Lower lobe of right lung (tissue), 2 donors: ENCODE measurements at regions not wholly inside any gene's neighbourhood (a gene's known extent, or its start where the extent isn't known, plus 50 kb on each side); places are given as distances from the start of the nearest gene placed in this dataset.

ENCODE experiments used
- ATAC-seq, 2 donors: fragments of 200-7000 bp; cut with Tn5 transposase; one replicate each; pipeline ENCODE4 v1.9.1; 2020 to 2022; ENCODE audit warnings: mild to moderate bottlenecking in 2 of 2, moderate library complexity in 2 of 2
- DNase-seq: peaks from one replicate; pipeline ENCODE4 v3.0.0-alpha.2; 2020
- H3K27ac ChIP-seq: fragments of 200-600 bp; one replicate; pipeline ENCODE4 v1.8.0; 2022
- H3K27me3 ChIP-seq: fragments of 200-600 bp; one replicate; pipeline ENCODE4 v1.8.0; 2022; ENCODE audit warnings: low read depth
- H3K36me3 ChIP-seq: fragments of 200-600 bp; one replicate; pipeline ENCODE4 v1.8.0; 2022; ENCODE audit warnings: mild to moderate bottlenecking
- H3K4me1 ChIP-seq: fragments of 200-600 bp; one replicate; pipeline ENCODE4 v1.8.0; 2022
- H3K4me3 ChIP-seq: fragments of 200-600 bp; one replicate; pipeline ENCODE4 v1.8.0; 2022; ENCODE audit warnings: mild to moderate bottlenecking
- H3K9me3 ChIP-seq: fragments of 200-600 bp; one replicate; pipeline ENCODE4 v1.8.0; 2022
- CTCF ChIP-seq: fragments of 200-600 bp; IDR thresholded peaks from one replicate; pipeline ENCODE4 v1.8.0; 2022; ENCODE audit warnings: antibody characterized with exemption, mild to moderate bottlenecking
- intact Hi-C: fragments of 100-400 bp; cut with DNase I; formaldehyde crosslinking; loops from one replicate; pipeline ENCODE4 v1.11.0; 2022
- donor health status: DM: no; HTN: yes; CAD: no; lungs with severe emphysema.

GRCh38 chr11:17150521-17150920 is 57.3 kb downstream of the PIK3C2A start:
- ATAC-seq (no peak), DNase-seq (no peak)
- Histone ChIP-seq H3K4me3 (no peak overlapping the region), H3K27ac (no peak overlapping the region), H3K36me3 (peaks cover 24% of the 10 kb centered on the region), H3K9me3 (no peaks in the 10 kb centered on the region), H3K27me3 (no peaks in the 10 kb centered on the region), H3K4me1 (peaks cover 4% of the 10 kb centered on the region)
- no peak for TF ChIP-seq CTCF
- intact Hi-C loops = no loop called here

GRCh38 chr11:17148536-17148935 is 59.2 kb downstream of the PIK3C2A start:
- intact Hi-C loops = no loop called here

GRCh38 chr11:17145972-17146371 is 61.8 kb downstream of the PIK3C2A start:
- H3K4me3 ChIP-seq = no peak overlapping the region
- H3K9me3 ChIP-seq = no peaks in the 10 kb centered on the region
- H3K27ac ChIP-seq = no peak overlapping the region
- H3K4me1 ChIP-seq = no peaks in the 10 kb centered on the region
- intact Hi-C loops = no loop called here
- DNase-seq (no peak), ATAC-seq (no peak)
- no peak for TF ChIP-seq CTCF
- H3K36me3 ChIP-seq = peaks cover 64% of the 10 kb centered on the region
- no peaks in the 10 kb centered on the region for H3K27me3 ChIP-seq

More at GRCh38 chr11:17148536-17148935, 59.2 kb downstream of the PIK3C2A start:
- no peaks in the 10 kb centered on the region for H3K9me3 ChIP-seq
- no peaks in the 10 kb centered on the region for H3K4me1 ChIP-seq
- no peaks in the 10 kb centered on the region for H3K27me3 ChIP-seq
- no peak overlapping the region for H3K27ac ChIP-seq
- DNase-seq (no peak), ATAC-seq (no peak)
- no peak for TF ChIP-seq CTCF
- peaks cover 44% of the 10 kb centered on the region for H3K36me3 ChIP-seq
- no peak overlapping the region for H3K4me3 ChIP-seq

- TF ChIP-seq CTCF = no peak
- no peak overlapping the region for H3K27ac ChIP-seq
- H3K4me1 ChIP-seq = no peaks in the 10 kb centered on the region
- peaks cover 57% of the 10 kb centered on the region for H3K36me3 ChIP-seq
- no peak for DNase-seq
- no peak for ATAC-seq
- no peaks in the 10 kb centered on the region for H3K27me3 ChIP-seq
- H3K4me3 ChIP-seq = no peak overlapping the region
- intact Hi-C loops = no loop called here
- no peaks in the 10 kb centered on the region for H3K9me3 ChIP-seq
Measured at GRCh38 chr11:17142450-17142849, 65.0 kb upstream of the RPS13 start.

GRCh38 chr11:17141156-17141555 is 63.7 kb upstream of the RPS13 start:
- TF ChIP-seq CTCF = no peak
- intact Hi-C loops = no loop called here
- peaks cover 49% of the 10 kb centered on the region for H3K36me3 ChIP-seq

GRCh38 chr11:17138562-17138961 is 61.1 kb upstream of the RPS13 start:
- intact Hi-C loops = no loop called here
- TF ChIP-seq CTCF = no peak
- H3K4me3 ChIP-seq = no peak overlapping the region
- H3K36me3 ChIP-seq = peaks cover 41% of the 10 kb centered on the region
- no peaks in the 10 kb centered on the region for H3K27me3 ChIP-seq
- DNase-seq = no peak
- no peaks in the 10 kb centered on the region for H3K9me3 ChIP-seq
- H3K27ac ChIP-seq = no peak overlapping the region
- no peak for ATAC-seq
- no peaks in the 10 kb centered on the region for H3K4me1 ChIP-seq

More at GRCh38 chr11:17141156-17141555, 63.7 kb upstream of the RPS13 start:
- DNase-seq (no peak), ATAC-seq (no peak)
- H3K4me1 ChIP-seq = no peaks in the 10 kb centered on the region
- no peaks in the 10 kb centered on the region for H3K9me3 ChIP-seq
- H3K27ac ChIP-seq = no peak overlapping the region
- no peak overlapping the region for H3K4me3 ChIP-seq
- H3K27me3 ChIP-seq = no peaks in the 10 kb centered on the region
